H9 (cell line): ENCODE measurements at regions not wholly inside any gene's neighbourhood (a gene's known extent, or its start where the extent isn't known, plus 50 kb on each side); places are given as distances from the start of the nearest gene placed in this dataset.

Experiments used
- DNase-seq: peaks from one replicate; pipeline ENCODE4 v3.0.0-alpha.2; 2017
- H2AFZ ChIP-seq: one replicate; pipeline ENCODE4 v1.6.1; 2013; ENCODE audit warnings: mild to moderate bottlenecking, low read length, control low read depth, moderate library complexity
- H2AK5ac ChIP-seq: 2 replicates; pipeline ENCODE4 v1.6.1; 2013; ENCODE audit warnings: low read length, control low read depth, mixed read lengths; ENCODE audit not compliant: insufficient read length
- H2BK120ac ChIP-seq: one replicate; pipeline ENCODE4 v1.6.1; 2013; ENCODE audit warnings: low read depth, mild to moderate bottlenecking, low read length, control low read depth, inconsistent platforms; ENCODE audit not compliant: poor library complexity, severe bottlenecking
- H2BK12ac ChIP-seq: 2 replicates; pipeline ENCODE4 v1.6.1; 2013; ENCODE audit warnings: low read length, control low read depth, mixed read lengths, low read depth; ENCODE audit not compliant: insufficient read length
- H2BK15ac ChIP-seq: 2 replicates; pipeline ENCODE4 v1.6.1; 2013; ENCODE audit warnings: low read depth, low read length, control low read depth
- H2BK20ac ChIP-seq: one replicate; pipeline ENCODE4 v1.6.1; 2013; ENCODE audit warnings: low read depth, mild to moderate bottlenecking, low read length, control low read depth, inconsistent platforms; ENCODE audit not compliant: poor library complexity, severe bottlenecking
- H2BK5ac ChIP-seq: 2 replicates; pipeline ENCODE4 v1.6.1; 2013; ENCODE audit warnings: low read length, control low read depth, mixed read lengths; ENCODE audit not compliant: insufficient read length
- H3K14ac ChIP-seq: 2 replicates; pipeline ENCODE4 v1.6.1; 2013; ENCODE audit warnings: low read length, control low read depth; ENCODE audit not compliant: insufficient read depth
- H3K18ac ChIP-seq: 2 replicates; pipeline ENCODE4 v1.6.1; 2013; ENCODE audit warnings: low read depth, mild to moderate bottlenecking, mixed read lengths, low read length, control low read depth; ENCODE audit not compliant: insufficient read length
- H3K23ac ChIP-seq: 2 replicates; pipeline ENCODE4 v1.6.1; 2013; ENCODE audit warnings: low read length, control low read depth, mixed read lengths, low read depth; ENCODE audit not compliant: insufficient read length
- H3K23me2 ChIP-seq: 2 replicates; pipeline ENCODE4 v1.6.1; 2013; ENCODE audit warnings: low read depth, mild to moderate bottlenecking, mixed read lengths, low read length, control low read depth; ENCODE audit not compliant: insufficient read length, poor library complexity, severe bottlenecking
- H3K27ac ChIP-seq: 2 replicates; pipeline ENCODE4 v1.5.1; 2013; ENCODE audit warnings: low read length, control low read depth, mixed read lengths, low read depth; ENCODE audit not compliant: insufficient read length
- H3K27me3 ChIP-seq: 2 replicates; pipeline ENCODE4 v1.6.1; 2013; ENCODE audit warnings: low read length, control low read depth, inconsistent platforms; ENCODE audit not compliant: insufficient read depth
- H3K4ac ChIP-seq: 2 replicates; pipeline ENCODE4 v1.6.1; 2013; ENCODE audit warnings: low read depth, mild to moderate bottlenecking, control low read depth, inconsistent platforms, low read length, moderate library complexity
- H3K4me1 ChIP-seq: 2 replicates; pipeline ENCODE4 v1.6.1; 2013; ENCODE audit warnings: low read length, control low read depth, inconsistent platforms; ENCODE audit not compliant: insufficient read depth
- H3K4me2 ChIP-seq: 2 replicates; pipeline ENCODE4 v1.6.1; 2013; ENCODE audit warnings: low read length, control low read depth, mixed read lengths; ENCODE audit not compliant: insufficient read length, insufficient read depth
- H3K56ac ChIP-seq: 2 replicates; pipeline ENCODE4 v1.6.1; 2013; ENCODE audit warnings: low read depth, mild to moderate bottlenecking, mixed read lengths, low read length, control low read depth; ENCODE audit not compliant: insufficient read length
- H3K79me1 ChIP-seq: 2 replicates; pipeline ENCODE4 v1.6.1; 2013; ENCODE audit warnings: low read depth, mild to moderate bottlenecking, moderate library complexity, low read length, control low read depth, inconsistent platforms; ENCODE audit not compliant: insufficient read depth, poor library complexity, severe bottlenecking
- H3K79me2 ChIP-seq: 2 replicates; pipeline ENCODE4 v1.6.1; 2013; ENCODE audit warnings: low read length, control low read depth, inconsistent platforms; ENCODE audit not compliant: insufficient read depth
- H3K9ac ChIP-seq: 2 replicates; pipeline ENCODE4 v1.6.1; 2013; ENCODE audit warnings: low read length, control low read depth, mixed read lengths; ENCODE audit not compliant: insufficient read length; ENCODE audit errors: extremely low read depth
- H3K9me3 ChIP-seq: one replicate; pipeline ENCODE4 v1.6.1; 2013; ENCODE audit warnings: low read depth, low read length, inconsistent platforms; ENCODE audit not compliant: control insufficient read depth
- H3T11ph ChIP-seq: one replicate; pipeline ENCODE4 v1.6.1; 2013; ENCODE audit warnings: mild to moderate bottlenecking, low read length, control low read depth, inconsistent platforms
- H4K20me1 ChIP-seq: one replicate; pipeline ENCODE4 v1.6.1; 2013; ENCODE audit not compliant: control insufficient read depth, insufficient read length, insufficient read depth
- H4K5ac ChIP-seq: 2 replicates; pipeline ENCODE4 v1.6.1; 2013; ENCODE audit warnings: low read depth, mild to moderate bottlenecking, mixed read lengths, low read length, control low read depth; ENCODE audit not compliant: insufficient read length
- H4K8ac ChIP-seq: replicated peaks from 2 replicates; pipeline ENCODE4 v1.6.1; 2013; ENCODE audit warnings: low read length, control low read depth, mixed read lengths, low read depth; ENCODE audit not compliant: insufficient read length
- H4K91ac ChIP-seq: 2 replicates; pipeline ENCODE4 v1.6.1; 2013; ENCODE audit warnings: low read depth, mild to moderate bottlenecking, moderate library complexity, mixed read lengths, low read length, control low read depth; ENCODE audit not compliant: insufficient read length
- H3K27ac Mint-ChIP-seq, 3 experiments: 2 replicates in 2 of 3; 3 replicates in 1 of 3; pipeline ENCODE4 v1.8.0; 2020 to 2021; ENCODE audit warnings: mixed read lengths in 3 of 3, mild to moderate bottlenecking in 1 of 3, moderate library complexity in 1 of 3
- H3K27me3 Mint-ChIP-seq: 2 replicates; pipeline ENCODE4 v1.8.0; 2021; ENCODE audit warnings: low read depth, mild to moderate bottlenecking, moderate library complexity, mixed read lengths
- H3K36me3 Mint-ChIP-seq, 3 experiments: 2 replicates in 2 of 3; 3 replicates in 1 of 3; pipeline ENCODE4 v1.8.0; 2020 to 2021; ENCODE audit warnings: low read depth in 3 of 3, mixed read lengths in 3 of 3; ENCODE audit not compliant: insufficient read depth in 1 of 3
- H3K4me1 Mint-ChIP-seq, 2 experiments: 2 replicates each; pipeline ENCODE4 v1.8.0; 2020; ENCODE audit warnings: mixed read lengths in 2 of 2
- H3K4me3 Mint-ChIP-seq, 2 experiments: 2 replicates in 1 of 2; 3 replicates in 1 of 2; pipeline ENCODE4 v1.8.0; 2020 to 2021; ENCODE audit warnings: mild to moderate bottlenecking in 2 of 2, mixed read lengths in 2 of 2, moderate library complexity in 1 of 2
- H3K9me3 Mint-ChIP-seq, 2 experiments: 2 replicates in 1 of 2; 3 replicates in 1 of 2; pipeline ENCODE4 v1.8.0; 2020; ENCODE audit warnings: mild to moderate bottlenecking in 2 of 2, mixed read lengths in 2 of 2, moderate library complexity in 1 of 2
- WGBS: extraction: QIAGEN DNeasy Blood & Tissue Kit; methylation state at CpG from one replicate; pipeline ENCODE4 v1.1.7; 2013; ENCODE audit warnings: missing lambda C conversion rate, low lambda C conversion rate, mixed read lengths; ENCODE audit not compliant: insufficient read length; ENCODE audit errors: extremely low coverage; 5-methylcytosine and 5-hydroxymethylcytosine counted together
- TF ChIP-seq, protein P1 (sequence below): fragments of 200-600 bp; sonication (generic); conservative IDR thresholded peaks from 3 replicates; pipeline ENCODE4 v1.8.0; 2021; ENCODE audit warnings: antibody characterized with exemption, mild to moderate bottlenecking

DNA sequence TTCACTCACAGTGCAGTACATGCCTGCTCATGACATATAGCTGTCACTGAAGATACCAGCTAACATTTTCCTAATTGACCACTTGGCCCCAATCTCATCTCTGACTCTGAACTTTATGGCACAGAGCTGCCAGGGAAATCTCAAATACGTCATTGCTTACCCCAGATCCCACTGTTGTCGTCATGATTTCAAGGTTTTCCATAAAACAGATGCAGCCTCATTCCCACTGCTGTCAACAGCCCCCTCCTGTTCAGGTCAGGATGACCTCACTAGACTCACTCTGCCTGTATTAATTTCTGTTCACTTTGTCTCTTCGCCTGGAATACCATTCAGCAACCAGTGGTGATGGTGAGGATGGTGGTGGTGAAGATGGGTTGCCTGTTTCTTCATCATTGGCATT is 262.6 kb upstream of the TPM1 start:
- H3K79me2 ChIP-seq: no peaks in the 10 kb centered on the region
- H4K91ac ChIP-seq: no peak overlapping the region
- no peak overlapping the region for H2BK12ac ChIP-seq
- H3K14ac ChIP-seq: no peak overlapping the region
- no peak for DNase-seq
- peaks cover 0 to 3% (median 2%) of the 10 kb centered on the region in 3 experiments; a peak in 1 of 7 replicates for H3K36me3 Mint-ChIP-seq
- no peaks in the 10 kb centered on the region for H4K20me1 ChIP-seq
- no peak overlapping the region for H2BK120ac ChIP-seq
- no peaks in the 10 kb centered on the region for H3K79me1 ChIP-seq
- no peak overlapping the region for H3K27ac Mint-ChIP-seq
- H3K9ac ChIP-seq: no peak overlapping the region
- no CpG with 5 or more reads among the region's 3 CpGs for WGBS
- no peak overlapping the region for H3K4me2 ChIP-seq
- no peaks in the 10 kb centered on the region for H3K27me3 Mint-ChIP-seq
- H3K27me3 ChIP-seq: no peaks in the 10 kb centered on the region
- H4K8ac ChIP-seq: no peak overlapping the region
- H2BK20ac ChIP-seq: no peak overlapping the region
- no peak overlapping the region for H3K4ac ChIP-seq
- TF ChIP-seq, protein P1, sequence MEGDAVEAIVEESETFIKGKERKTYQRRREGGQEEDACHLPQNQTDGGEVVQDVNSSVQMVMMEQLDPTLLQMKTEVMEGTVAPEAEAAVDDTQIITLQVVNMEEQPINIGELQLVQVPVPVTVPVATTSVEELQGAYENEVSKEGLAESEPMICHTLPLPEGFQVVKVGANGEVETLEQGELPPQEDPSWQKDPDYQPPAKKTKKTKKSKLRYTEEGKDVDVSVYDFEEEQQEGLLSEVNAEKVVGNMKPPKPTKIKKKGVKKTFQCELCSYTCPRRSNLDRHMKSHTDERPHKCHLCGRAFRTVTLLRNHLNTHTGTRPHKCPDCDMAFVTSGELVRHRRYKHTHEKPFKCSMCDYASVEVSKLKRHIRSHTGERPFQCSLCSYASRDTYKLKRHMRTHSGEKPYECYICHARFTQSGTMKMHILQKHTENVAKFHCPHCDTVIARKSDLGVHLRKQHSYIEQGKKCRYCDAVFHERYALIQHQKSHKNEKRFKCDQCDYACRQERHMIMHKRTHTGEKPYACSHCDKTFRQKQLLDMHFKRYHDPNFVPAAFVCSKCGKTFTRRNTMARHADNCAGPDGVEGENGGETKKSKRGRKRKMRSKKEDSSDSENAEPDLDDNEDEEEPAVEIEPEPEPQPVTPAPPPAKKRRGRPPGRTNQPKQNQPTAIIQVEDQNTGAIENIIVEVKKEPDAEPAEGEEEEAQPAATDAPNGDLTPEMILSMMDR: no peak
- H2BK15ac ChIP-seq: no peak overlapping the region
- H3K18ac ChIP-seq: no peak overlapping the region
- H3K23me2 ChIP-seq: no peaks in the 10 kb centered on the region
- no peak overlapping the region for H3K56ac ChIP-seq
- no peak overlapping the region for H2BK5ac ChIP-seq
- H3K4me1 Mint-ChIP-seq: peaks cover 34 to 36% of the 10 kb centered on the region in 2 experiments
- no peaks in the 10 kb centered on the region for H3K9me3 ChIP-seq
- H3K9me3 Mint-ChIP-seq: no peaks in the 10 kb centered on the region
- no peak overlapping the region for H3K4me3 Mint-ChIP-seq
- peaks cover 3% of the 10 kb centered on the region; the same call in 1 of the 2 replicates for H3K4me1 ChIP-seq
- H4K5ac ChIP-seq: no peak overlapping the region
- no peak overlapping the region for H2AFZ ChIP-seq
- H3T11ph ChIP-seq: no peak overlapping the region
- no peak overlapping the region for H2AK5ac ChIP-seq
- no peak overlapping the region for H3K27ac ChIP-seq
- H3K23ac ChIP-seq: no peak overlapping the region
